Transverse colon (tissue), 4 donors: ENCODE measurements at regions not wholly inside any gene's neighbourhood (a gene's known extent, or its start where the extent isn't known, plus 50 kb on each side); places are given as distances from the start of the nearest gene placed in this dataset.

Experiments used
- DNase-seq: peaks from one replicate; pipeline ENCODE4 v3.0.0-alpha.2; 2019
- H3K27ac ChIP-seq, 4 donors: fragments of 200-600 bp; sonication (generic); 2 replicates each; pipeline ENCODE4 v1.5.1; 2016 to 2018; ENCODE audit warnings: inconsistent platforms in 4 of 4
- H3K27me3 ChIP-seq: fragments of 200-600 bp; sonication (generic); 2 replicates; pipeline ENCODE4 v1.5.1; 2017; ENCODE audit warnings: inconsistent platforms
- H3K36me3 ChIP-seq, 4 donors: fragments of 200-600 bp; sonication (generic); 2 replicates each; pipeline ENCODE4 v1.5.1; 2017 to 2019; ENCODE audit warnings: inconsistent platforms in 4 of 4
- H3K4me1 ChIP-seq, 4 donors: fragments of 200-600 bp; sonication (generic); 2 replicates each; pipeline ENCODE4 v1.5.1; 2017 to 2020; ENCODE audit warnings: inconsistent platforms in 4 of 4
- H3K4me3 ChIP-seq, 4 donors: fragments of 200-600 bp; sonication (generic); 1 replicate in 1 of 4; 2 replicates in 3 of 4; pipeline versions ENCODE4 v1.5.1 to v1.6.1; 2017 to 2019; ENCODE audit warnings: inconsistent platforms in 4 of 4
- H3K9me3 ChIP-seq, 2 donors: fragments of 200-600 bp; sonication (generic); 2 replicates each; pipeline ENCODE4 v1.5.1; 2017 to 2019; ENCODE audit warnings: inconsistent platforms in 2 of 2
- CTCF ChIP-seq, 5 experiments: fragments of 200-600 bp in 3 of 5; fragments of 450-650 bp in 2 of 5; sonication (generic) in 3 of 5; IDR thresholded peaks; 1 replicate in 2 of 5; 2 replicates in 3 of 5; pipeline ENCODE4 v1.5.1; 2016 to 2017; ENCODE audit warnings: antibody characterized with exemption in 5 of 5, inconsistent platforms in 3 of 5, mild to moderate bottlenecking in 2 of 5, moderate library complexity in 1 of 5
- EP300 ChIP-seq: sonication (generic); formaldehyde crosslinking; IDR thresholded peaks from one replicate; pipeline ENCODE4 v1.6.1; 2017; ENCODE audit warnings: antibody characterized with exemption, low read depth
- POLR2A ChIP-seq: fragments of 450-650 bp; IDR thresholded peaks from one replicate; pipeline ENCODE4 v1.6.1; 2016; ENCODE audit warnings: antibody characterized with exemption, mild to moderate bottlenecking, moderate library complexity
- POLR2AphosphoS5 ChIP-seq, 3 donors: sonication (generic); formaldehyde crosslinking; IDR thresholded peaks; one replicate each; pipeline ENCODE4 v1.6.1; 2016; ENCODE audit warnings: antibody characterized with exemption in 3 of 3
- WGBS, 2 donors: methylation state at CpG; one replicate each; pipeline ENCODE4 v1.1.5; 2018; ENCODE audit warnings: low coverage in 1 of 2; 5-methylcytosine and 5-hydroxymethylcytosine counted together
- in situ Hi-C, 4 donors: fragments of 200-750 bp; cut with MboI; loops; one replicate each; pipeline versions ENCODE4 v1.15.0 to v1.15.1; 2017; ENCODE audit warnings: low sequenced_read_pairs in 3 of 4, low pct_ligation_motif_present in 1 of 4, low pct_unique_long_range_greater_than_20kb in 1 of 4
- intact Hi-C: fragments of 100-400 bp; cut with DNase I; formaldehyde crosslinking; loops from one replicate; pipeline ENCODE4 v1.15.1; 2023; ENCODE audit warnings: low total_unique reads

- intact Hi-C loops: no loop called here
- WGBS, 2 donors: 92 to 100% methylated on average over 2 of the region's 2 CpGs
Observed at GRCh38 chr6:26213334-26214075, 126.3 kb downstream of the HFE start.

GRCh38 chr6:26214803-26215584 is 127.8 kb downstream of the HFE start:
- in situ Hi-C loops: loop anchor here in 1 of 4 donors (25.0 kb wide), 1 partner anchor 922 kb away; a partner anchor contains a TSS
- Histone ChIP-seq H3K4me3 (peak overlapping the region in 3 of 4 donors; percentile 28 to 58 (median 50)), H3K36me3 (no peaks in the 10 kb centered on the region), H3K4me1 (peaks cover 0 to 25% (median 19%) of the 10 kb centered on the region in 4 donors), H3K27me3 (no peaks in the 10 kb centered on the region), H3K9me3 (no peaks in the 10 kb centered on the region), H3K27ac (peak overlapping the region; percentile 95 to 99 (median 98))
- no peak for TF ChIP-seq CTCF (IDR thresholded peaks at IDR 0.05)
- TF ChIP-seq EP300: no peak
- no peak for TF ChIP-seq POLR2AphosphoS5 (IDR thresholded peaks at IDR 0.05)
- no peak for TF ChIP-seq POLR2A
- 26 to 33% methylated on average over 18 to 32 of the region's 32 CpGs for WGBS, 2 donors
- intact Hi-C loops: no loop called here
- DNase-seq: no peak

More at GRCh38 chr6:26213334-26214075, 126.3 kb downstream of the HFE start:
- Histone ChIP-seq H3K4me1 (peaks cover 0 to 25% (median 19%) of the 10 kb centered on the region in 4 donors), H3K36me3 (no peaks in the 10 kb centered on the region), H3K4me3 (no peak overlapping the region), H3K27ac (no peak overlapping the region), H3K9me3 (no peaks in the 10 kb centered on the region), H3K27me3 (no peaks in the 10 kb centered on the region)
- in situ Hi-C loops: loop anchor here in 1 of 4 donors (25.0 kb wide), 1 partner anchor 924 kb away; a partner anchor contains a TSS
- no peak for TF ChIP-seq CTCF (IDR thresholded peaks at IDR 0.05)
- TF ChIP-seq EP300: no peak
- TF ChIP-seq POLR2A: no peak
- no peak for TF ChIP-seq POLR2AphosphoS5 (IDR thresholded peaks at IDR 0.05)
- DNase-seq: no peak

GRCh38 chr6:26215585-26216358 is 128.5 kb downstream of the HFE start:
- intact Hi-C loops: no loop called here
- H3K9me3 ChIP-seq: no peaks in the 10 kb centered on the region
- in situ Hi-C loops: loop anchor here in 1 of 4 donors (25.0 kb wide), 1 partner anchor 922 kb away; a partner anchor contains a TSS
- DNase-seq: no peak
- no peaks in the 10 kb centered on the region for H3K36me3 ChIP-seq
- TF ChIP-seq POLR2AphosphoS5 (IDR thresholded peaks at IDR 0.05) (peak; percentile 31 to 84 (median 76)), CTCF (IDR thresholded peaks at IDR 0.05) (no peak), POLR2A (peak; percentile 52), EP300 (no peak)
- H3K4me1 ChIP-seq: peaks cover 0 to 25% (median 19%) of the 10 kb centered on the region in 4 donors
- peak overlapping the region; percentile 11 to 58 (median 39) for H3K4me3 ChIP-seq
- no peaks in the 10 kb centered on the region for H3K27me3 ChIP-seq
- WGBS, 2 donors: 0 to 1% methylated on average over 8 to 31 of the region's 31 CpGs
- H3K27ac ChIP-seq: peak overlapping the region; percentile 95 to 99 (median 98)
